ENCODE measurements at regions not wholly inside any gene's neighbourhood (a gene's known extent, or its start where the extent isn't known, plus 50 kb on each side); places are given as distances from the start of the nearest gene placed in this dataset.

DNA sequence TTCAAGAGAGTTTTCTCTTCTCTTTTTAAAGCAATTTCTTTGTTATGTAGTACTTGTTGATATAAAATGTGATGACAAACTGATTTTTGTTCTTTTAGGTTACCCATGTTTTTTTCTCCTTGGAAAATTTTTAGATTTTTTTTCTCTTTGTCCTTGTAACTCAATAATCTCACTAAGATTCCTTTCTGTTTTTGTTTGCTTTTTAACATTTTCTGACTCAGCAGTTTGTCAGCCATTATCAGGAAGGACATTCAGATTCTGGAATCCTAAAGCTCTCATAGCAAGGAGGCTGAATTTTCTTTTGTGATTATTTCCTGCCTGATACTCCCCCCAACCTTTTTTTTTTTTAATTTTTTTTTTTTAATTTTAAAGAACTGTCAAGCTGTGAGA, 75.2 kb upstream of the CITED2 start:
- TF ChIP-seq, protein P1, sequence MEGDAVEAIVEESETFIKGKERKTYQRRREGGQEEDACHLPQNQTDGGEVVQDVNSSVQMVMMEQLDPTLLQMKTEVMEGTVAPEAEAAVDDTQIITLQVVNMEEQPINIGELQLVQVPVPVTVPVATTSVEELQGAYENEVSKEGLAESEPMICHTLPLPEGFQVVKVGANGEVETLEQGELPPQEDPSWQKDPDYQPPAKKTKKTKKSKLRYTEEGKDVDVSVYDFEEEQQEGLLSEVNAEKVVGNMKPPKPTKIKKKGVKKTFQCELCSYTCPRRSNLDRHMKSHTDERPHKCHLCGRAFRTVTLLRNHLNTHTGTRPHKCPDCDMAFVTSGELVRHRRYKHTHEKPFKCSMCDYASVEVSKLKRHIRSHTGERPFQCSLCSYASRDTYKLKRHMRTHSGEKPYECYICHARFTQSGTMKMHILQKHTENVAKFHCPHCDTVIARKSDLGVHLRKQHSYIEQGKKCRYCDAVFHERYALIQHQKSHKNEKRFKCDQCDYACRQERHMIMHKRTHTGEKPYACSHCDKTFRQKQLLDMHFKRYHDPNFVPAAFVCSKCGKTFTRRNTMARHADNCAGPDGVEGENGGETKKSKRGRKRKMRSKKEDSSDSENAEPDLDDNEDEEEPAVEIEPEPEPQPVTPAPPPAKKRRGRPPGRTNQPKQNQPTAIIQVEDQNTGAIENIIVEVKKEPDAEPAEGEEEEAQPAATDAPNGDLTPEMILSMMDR (IDR thresholded peaks at IDR 0.05), result no peak
- no peak for TF ChIP-seq ZFX (IDR thresholded peaks at IDR 0.05; ENCODE audit: borderline replicate concordance)
